HG02678 (cell line): ENCODE measurements at regions not wholly inside any gene's neighbourhood (a gene's known extent, or its start where the extent isn't known, plus 50 kb on each side); places are given as distances from the start of the nearest gene placed in this dataset.

Experiments used
- ATAC-seq: cut with Tn5 transposase; IDR thresholded peaks from one replicate; pipeline ENCODE4 v1.9.1; 2021; ENCODE audit warnings: mild to moderate bottlenecking, moderate library complexity; ENCODE audit not compliant: unreplicated experiment

GRCh38 chr3:127088511-127089351 lies 104.2 kb upstream of the PRR23E start:
- ATAC-seq, result no peak

GRCh38 chr3:127089486-127090145 lies 103.3 kb upstream of the PRR23E start:
- no peak for ATAC-seq

GRCh38 chr3:127090218-127091160 lies 102.4 kb upstream of the PRR23E start:
- no peak for ATAC-seq

GRCh38 chr3:127091376-127091775 lies 101.6 kb upstream of the PRR23E start:
- no peak for ATAC-seq

GRCh38 chr3:127092368-127092767 lies 100.6 kb upstream of the PRR23E start:
- ATAC-seq, result no peak

GRCh38 chr3:127092776-127093175 lies 100.2 kb upstream of the PRR23E start:
- no peak for ATAC-seq

- ATAC-seq, result no peak
Observed at GRCh38 chr3:127093312-127093711, 99.6 kb upstream of the PRR23E start.

GRCh38 chr3:127095774-127096173 lies 97.2 kb upstream of the PRR23E start:
- ATAC-seq, result no peak

- no peak for ATAC-seq
Observed at GRCh38 chr3:127096256-127097071, 96.5 kb upstream of the PRR23E start.

- no peak for ATAC-seq
Observed at GRCh38 chr3:127097072-127097405, 95.9 kb upstream of the PRR23E start.

GRCh38 chr3:127097481-127097880 lies 95.5 kb upstream of the PRR23E start:
- ATAC-seq, result no peak

- ATAC-seq, result no peak
Observed at GRCh38 chr3:127099982-127100381, 92.9 kb upstream of the PRR23E start.

- ATAC-seq, result no peak
Observed at GRCh38 chr3:127100459-127101410, 92.2 kb upstream of the PRR23E start.

GRCh38 chr3:127101411-127102187 lies 91.3 kb upstream of the PRR23E start:
- ATAC-seq, result no peak

- ATAC-seq, result no peak
Observed at GRCh38 chr3:127102188-127102520, 90.8 kb upstream of the PRR23E start.

GRCh38 chr3:127102587-127102986 lies 90.3 kb upstream of the PRR23E start:
- no peak for ATAC-seq

GRCh38 chr3:127103080-127103479 lies 89.9 kb upstream of the PRR23E start:
- ATAC-seq, result no peak

GRCh38 chr3:127104586-127104985 lies 88.3 kb upstream of the PRR23E start:
- no peak for ATAC-seq

- no peak for ATAC-seq
Observed at GRCh38 chr3:127105587-127105986, 87.3 kb upstream of the PRR23E start.
